OCI-LY1 (cell line): ENCODE measurements at regions not wholly inside any gene's neighbourhood (a gene's known extent, or its start where the extent isn't known, plus 50 kb on each side); places are given as distances from the start of the nearest gene placed in this dataset.

ENCODE experiments used
- H2AFZ ChIP-seq: fragments of 200-600 bp; sonication (generic), shearing (Covaris generic); 2 replicates; pipeline ENCODE4 v1.6.0; 2014; ENCODE audit warnings: antibody characterized with exemption, mild to moderate bottlenecking, low read length
- H3F3A ChIP-seq: fragments of 200-600 bp; sonication (generic), shearing (Covaris generic); 2 replicates; pipeline ENCODE4 v1.6.0; 2014; ENCODE audit warnings: mild to moderate bottlenecking, antibody characterized with exemption, low read length, moderate library complexity; ENCODE audit not compliant: insufficient read depth
- H3K27ac ChIP-seq: fragments of 200-600 bp; sonication (generic); 2 replicates; pipeline ENCODE4 v1.5.1; 2014; ENCODE audit warnings: low read length, mixed run types, mild to moderate bottlenecking, low read depth; ENCODE audit not compliant: poor library complexity, severe bottlenecking
- H3K27me3 ChIP-seq: fragments of 200-600 bp; sonication (generic); 2 replicates; pipeline ENCODE4 v1.6.0; 2014; ENCODE audit warnings: antibody characterized with exemption, mild to moderate bottlenecking, low read length, moderate library complexity; ENCODE audit not compliant: insufficient read depth
- H3K36me3 ChIP-seq: fragments of 200-600 bp; sonication (generic); 2 replicates; pipeline ENCODE4 v1.6.1; 2014; ENCODE audit warnings: mild to moderate bottlenecking, antibody characterized with exemption, low read length, moderate library complexity, mixed read lengths; ENCODE audit not compliant: insufficient read depth
- H3K4me1 ChIP-seq: fragments of 200-600 bp; sonication (generic); 2 replicates; pipeline ENCODE4 v1.5.1; 2014; ENCODE audit warnings: mild to moderate bottlenecking, low read length, moderate library complexity; ENCODE audit not compliant: insufficient read depth, severe bottlenecking
- H3K4me2 ChIP-seq: fragments of 200-600 bp; sonication (generic), shearing (Covaris generic); 2 replicates; pipeline ENCODE4 v1.6.1; 2014; ENCODE audit warnings: low read length
- H3K4me3 ChIP-seq: fragments of 200-600 bp; sonication (generic); 2 replicates; pipeline ENCODE4 v1.5.1; 2014; ENCODE audit warnings: low read length, low read depth, mild to moderate bottlenecking, mixed read lengths; ENCODE audit not compliant: poor library complexity, severe bottlenecking
- H3K79me2 ChIP-seq: fragments of 200-600 bp; shearing (Covaris generic); 2 replicates; pipeline ENCODE4 v1.6.1; 2016; ENCODE audit warnings: mixed run types, low read length, mixed read lengths; ENCODE audit not compliant: insufficient read depth
- H3K9ac ChIP-seq: fragments of 200-600 bp; sonication (generic), shearing (Covaris generic); 2 replicates; pipeline ENCODE4 v1.6.1; 2014; ENCODE audit warnings: mild to moderate bottlenecking, low read length, mixed read lengths
- H3K9me2 ChIP-seq: fragments of 200-600 bp; sonication (generic), shearing (Covaris generic); 2 replicates; pipeline ENCODE4 v1.6.1; 2014; ENCODE audit warnings: low read depth, mild to moderate bottlenecking, low read length, mixed read lengths
- H3K9me3 ChIP-seq: fragments of 200-600 bp; shearing (Covaris generic); 2 replicates; pipeline ENCODE4 v1.6.1; 2014; ENCODE audit warnings: low read length, mixed read lengths
- H4K20me1 ChIP-seq: fragments of 200-600 bp; sonication (generic), shearing (Covaris generic); 2 replicates; pipeline ENCODE4 v1.6.0; 2016; ENCODE audit warnings: mild to moderate bottlenecking, low read length; ENCODE audit not compliant: insufficient read depth
- EZH2 ChIP-seq: fragments of 200-600 bp; sonication (generic), shearing (Covaris generic); IDR thresholded peaks from 2 replicates; pipeline ENCODE4 v1.8.0; 2017; ENCODE audit warnings: borderline replicate concordance, mixed run types, mild to moderate bottlenecking, antibody characterized with exemption, low read length, moderate library complexity, mixed read lengths
- TF ChIP-seq, protein P1 (sequence below): fragments of 200-600 bp; sonication (generic), shearing (Covaris generic); IDR thresholded peaks from 2 replicates; pipeline ENCODE4 v1.5.1; 2017; ENCODE audit warnings: mild to moderate bottlenecking, antibody characterized with exemption, low read length, moderate library complexity, mixed read lengths

DNA sequence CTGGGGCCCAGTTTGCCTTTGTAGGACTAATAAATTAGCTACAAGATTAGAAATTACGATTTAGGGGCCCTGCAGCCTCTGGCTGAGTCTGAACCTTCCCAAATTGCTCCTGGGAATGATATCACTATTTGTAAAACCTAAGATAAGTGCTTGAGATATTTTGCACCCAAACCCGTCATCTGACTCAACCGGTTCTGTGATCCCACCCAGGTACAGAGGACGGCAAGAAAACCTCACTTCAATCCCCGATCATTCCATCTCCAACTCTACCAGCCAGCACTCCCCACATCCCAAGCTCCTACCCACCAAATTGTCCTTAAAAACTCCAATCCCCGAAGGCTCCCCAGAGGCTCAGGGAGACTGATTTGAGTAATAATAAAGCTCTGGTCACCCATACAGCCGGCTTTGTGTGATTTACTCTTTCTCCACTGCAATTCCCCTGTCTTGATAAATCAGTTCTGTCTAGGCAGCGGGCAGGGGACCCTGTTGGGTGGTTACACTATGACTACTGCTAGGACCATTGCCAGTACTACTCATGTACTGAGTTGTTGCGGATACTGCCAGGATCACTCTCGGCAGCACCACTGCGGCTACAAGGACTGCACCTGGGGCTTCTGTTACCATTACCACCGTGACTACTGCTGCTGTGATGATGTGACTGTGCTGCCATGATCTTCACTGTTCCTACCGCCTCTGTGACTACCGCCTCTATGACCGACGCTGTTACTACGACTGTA lies 73.1 kb downstream of the IRF8 start:
- Histone ChIP-seq H3K9ac (no peak overlapping the region), H3K36me3 (no peaks in the 10 kb centered on the region), H2AFZ (no peak overlapping the region), H3K79me2 (no peaks in the 10 kb centered on the region), H3K4me3 (no peak overlapping the region), H3F3A (no peaks in the 10 kb centered on the region), H3K9me2 (no peaks in the 10 kb centered on the region), H4K20me1 (no peaks in the 10 kb centered on the region), H3K27me3 (peaks cover 11% of the 10 kb centered on the region), H3K4me1 (no peaks in the 10 kb centered on the region), H3K9me3 (no peaks in the 10 kb centered on the region), H3K4me2 (no peak overlapping the region), H3K27ac (no peak overlapping the region)
- no peak for TF ChIP-seq EZH2
- TF ChIP-seq, protein P1, sequence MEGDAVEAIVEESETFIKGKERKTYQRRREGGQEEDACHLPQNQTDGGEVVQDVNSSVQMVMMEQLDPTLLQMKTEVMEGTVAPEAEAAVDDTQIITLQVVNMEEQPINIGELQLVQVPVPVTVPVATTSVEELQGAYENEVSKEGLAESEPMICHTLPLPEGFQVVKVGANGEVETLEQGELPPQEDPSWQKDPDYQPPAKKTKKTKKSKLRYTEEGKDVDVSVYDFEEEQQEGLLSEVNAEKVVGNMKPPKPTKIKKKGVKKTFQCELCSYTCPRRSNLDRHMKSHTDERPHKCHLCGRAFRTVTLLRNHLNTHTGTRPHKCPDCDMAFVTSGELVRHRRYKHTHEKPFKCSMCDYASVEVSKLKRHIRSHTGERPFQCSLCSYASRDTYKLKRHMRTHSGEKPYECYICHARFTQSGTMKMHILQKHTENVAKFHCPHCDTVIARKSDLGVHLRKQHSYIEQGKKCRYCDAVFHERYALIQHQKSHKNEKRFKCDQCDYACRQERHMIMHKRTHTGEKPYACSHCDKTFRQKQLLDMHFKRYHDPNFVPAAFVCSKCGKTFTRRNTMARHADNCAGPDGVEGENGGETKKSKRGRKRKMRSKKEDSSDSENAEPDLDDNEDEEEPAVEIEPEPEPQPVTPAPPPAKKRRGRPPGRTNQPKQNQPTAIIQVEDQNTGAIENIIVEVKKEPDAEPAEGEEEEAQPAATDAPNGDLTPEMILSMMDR = no peak

DNA sequence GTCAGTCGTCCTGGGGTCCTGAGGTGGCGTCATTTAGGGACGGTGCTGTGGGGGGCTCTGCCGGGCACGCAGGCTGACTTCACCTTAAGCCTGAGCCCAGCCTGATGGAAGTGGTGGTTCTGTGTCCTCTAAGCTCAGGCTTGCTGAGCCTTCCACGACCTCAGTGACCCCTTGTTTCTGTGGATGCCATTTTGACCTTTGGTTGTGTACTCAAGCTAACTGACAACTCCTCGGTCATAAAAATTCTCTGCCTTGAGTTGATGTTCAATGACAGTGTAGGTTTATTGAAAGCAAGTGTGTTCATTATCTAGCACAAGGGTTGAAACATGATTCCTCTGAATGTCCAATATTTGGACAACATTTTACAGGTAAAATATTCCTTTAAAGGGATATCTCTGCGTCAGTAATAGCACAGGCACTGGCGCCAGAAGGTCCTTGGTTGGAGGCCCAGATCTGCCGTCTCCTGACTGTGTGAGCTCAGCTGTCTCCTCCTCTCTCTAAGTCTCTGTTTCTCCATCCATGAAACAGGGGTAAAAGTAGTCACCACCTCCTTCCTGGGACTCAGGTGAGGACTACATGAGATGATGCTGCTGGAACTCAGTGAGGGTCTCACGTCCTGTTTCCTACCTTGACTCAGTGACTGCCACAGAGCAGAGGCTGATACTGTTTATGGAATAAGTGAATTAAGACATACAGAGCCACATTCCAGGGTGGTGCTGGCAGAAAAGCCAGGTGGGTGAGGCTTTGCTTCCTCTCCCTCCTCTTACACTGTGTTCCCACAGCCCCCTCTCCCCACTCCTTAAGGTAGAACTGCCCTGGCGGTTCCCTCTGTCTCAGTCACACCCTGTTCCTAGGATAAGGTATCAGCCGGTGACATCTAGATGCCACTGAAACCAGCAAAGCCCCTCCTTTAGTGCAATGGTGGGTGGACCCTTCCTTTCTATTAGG lies 75.7 kb downstream of the IRF8 start:
- H2AFZ ChIP-seq = no peak overlapping the region
- H3K9me2 ChIP-seq = no peaks in the 10 kb centered on the region
- no peak overlapping the region for H3K4me2 ChIP-seq
- no peaks in the 10 kb centered on the region for H3K36me3 ChIP-seq
- H3K4me1 ChIP-seq = no peaks in the 10 kb centered on the region
- H3K27me3 ChIP-seq = peaks cover 11% of the 10 kb centered on the region
- H3F3A ChIP-seq = no peaks in the 10 kb centered on the region
- no peaks in the 10 kb centered on the region for H4K20me1 ChIP-seq
- H3K9me3 ChIP-seq = no peaks in the 10 kb centered on the region
- H3K79me2 ChIP-seq = no peaks in the 10 kb centered on the region
- H3K9ac ChIP-seq = no peak overlapping the region
- no peak overlapping the region for H3K27ac ChIP-seq
- no peak overlapping the region for H3K4me3 ChIP-seq
- TF ChIP-seq, protein P1 = no peak
- no peak for TF ChIP-seq EZH2

DNA sequence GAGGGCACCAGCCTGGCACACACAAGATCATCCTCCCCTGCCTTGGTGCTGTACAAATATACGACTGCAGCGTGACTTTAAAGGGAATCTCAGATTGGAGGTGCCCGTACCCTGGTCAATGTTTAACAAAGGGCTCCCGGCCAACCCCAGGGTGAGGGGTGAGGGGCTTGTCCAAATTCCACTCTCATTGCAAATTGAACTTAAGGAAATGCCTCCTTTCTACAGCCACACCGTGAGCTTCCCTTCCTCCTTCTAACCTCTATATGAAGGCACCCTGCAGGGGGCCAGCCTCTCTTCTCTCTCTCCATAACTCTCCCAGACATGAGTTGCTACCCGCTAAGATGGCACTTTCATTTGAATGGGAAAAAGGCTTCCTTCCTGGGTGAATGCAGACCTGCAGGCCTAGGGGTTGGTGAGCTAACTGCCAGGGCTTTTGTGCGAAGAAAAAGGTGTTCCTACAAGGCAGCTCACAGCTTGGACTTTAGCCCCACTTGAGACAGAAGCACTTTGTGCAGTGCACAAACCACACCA lies 76.6 kb downstream of the IRF8 start:
- H3K27ac ChIP-seq = no peak overlapping the region

More for the DNA sequence above, 76.6 kb downstream of the IRF8 start:
- H3K4me2 ChIP-seq = no peak overlapping the region
- H2AFZ ChIP-seq = no peak overlapping the region
- TF ChIP-seq, protein P1 = no peak
- TF ChIP-seq EZH2 = no peak
- H3K4me1 ChIP-seq = no peaks in the 10 kb centered on the region
- no peaks in the 10 kb centered on the region for H3K79me2 ChIP-seq
- H3K9me2 ChIP-seq = no peaks in the 10 kb centered on the region
- H3K36me3 ChIP-seq = no peaks in the 10 kb centered on the region
- H3K27me3 ChIP-seq = peaks cover 11% of the 10 kb centered on the region
- H3K9me3 ChIP-seq = no peaks in the 10 kb centered on the region
- H4K20me1 ChIP-seq = no peaks in the 10 kb centered on the region
- H3K4me3 ChIP-seq = no peak overlapping the region
- H3F3A ChIP-seq = no peaks in the 10 kb centered on the region
- H3K9ac ChIP-seq = no peak overlapping the region
